Inferior parietal cortex (tissue), 1 donor: ENCODE measurements at regions not wholly inside any gene's neighbourhood (a gene's known extent, or its start where the extent isn't known, plus 50 kb on each side); places are given as distances from the start of the nearest gene placed in this dataset.

ENCODE experiments used
- DNase-seq: peaks from one replicate; pipeline ENCODE4 v3.0.0-alpha.2; 2016; ENCODE audit errors: extremely low spot score

DNA sequence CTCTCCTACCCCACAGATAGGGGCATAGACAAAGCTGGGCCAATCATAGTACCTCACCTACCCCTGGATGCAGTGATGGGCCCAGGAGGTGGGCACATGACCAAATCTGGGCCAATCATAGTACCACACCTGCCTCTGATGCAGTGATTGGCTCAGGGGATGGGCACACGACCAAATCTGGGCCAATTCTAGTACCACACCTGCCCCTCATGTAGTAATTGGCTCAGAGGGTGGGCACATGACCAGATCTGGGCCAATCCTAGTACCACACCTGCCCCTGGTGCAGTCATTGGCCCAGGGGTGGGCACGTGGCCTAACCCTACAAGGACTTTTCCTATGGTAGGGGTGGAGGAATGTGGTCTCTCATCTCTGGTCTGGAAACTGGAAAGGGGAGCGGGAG lies 56.9 kb upstream of the MEF2A start:
- DNase-seq: no peak

DNA sequence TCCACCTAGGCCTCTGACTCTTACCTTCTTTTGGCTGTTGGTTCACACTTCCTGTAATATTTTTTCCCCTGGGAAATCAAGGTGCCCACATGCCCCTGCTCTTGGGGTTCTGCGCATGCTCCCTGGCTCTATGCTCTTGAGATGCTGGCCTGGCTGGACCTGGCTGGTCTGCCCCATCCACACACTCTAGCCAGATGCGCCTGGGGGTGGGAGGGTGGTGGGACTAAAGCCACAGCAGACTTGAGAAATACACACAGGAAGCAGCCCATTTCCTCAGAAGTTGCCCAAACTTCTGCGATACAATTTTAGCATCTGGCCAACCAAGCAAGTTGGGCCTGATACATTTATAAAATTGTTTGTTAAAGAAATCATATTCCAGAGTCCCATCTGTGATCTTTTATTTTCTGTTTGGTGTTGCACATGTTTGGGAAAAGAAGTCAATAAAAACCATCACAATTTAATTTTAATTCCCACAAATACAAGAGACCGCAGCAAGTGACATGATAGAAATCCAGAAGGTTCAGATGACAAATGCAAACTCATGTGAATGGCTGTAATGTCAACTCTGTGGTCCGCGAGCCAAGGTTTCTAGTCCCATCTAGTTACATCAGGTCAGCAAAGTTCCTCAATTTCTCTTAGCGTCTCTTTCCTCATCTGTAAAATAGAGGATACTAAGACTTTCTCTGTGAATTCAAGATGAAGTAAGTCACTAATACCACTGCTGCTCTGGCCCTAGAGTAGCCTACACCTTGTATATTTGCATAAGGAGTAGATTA lies 55.9 kb upstream of the MEF2A start:
- no peak for DNase-seq

DNA sequence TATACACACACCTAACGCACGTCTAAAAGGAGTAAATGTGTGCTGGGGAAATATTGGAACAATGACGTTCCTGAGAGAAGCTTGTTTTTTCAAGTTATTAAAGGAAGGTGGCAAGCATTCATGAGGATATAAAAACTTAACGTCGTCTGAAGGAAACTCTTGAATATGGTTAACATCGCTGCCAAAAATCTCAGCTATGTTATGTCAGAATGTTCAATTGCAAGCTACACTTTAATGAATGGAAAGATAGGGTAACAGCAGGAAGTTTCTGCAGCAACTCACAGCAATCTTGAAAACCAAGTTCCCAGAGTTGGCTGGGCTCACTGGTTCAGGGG lies 54.3 kb upstream of the MEF2A start:
- DNase-seq: no peak

DNA sequence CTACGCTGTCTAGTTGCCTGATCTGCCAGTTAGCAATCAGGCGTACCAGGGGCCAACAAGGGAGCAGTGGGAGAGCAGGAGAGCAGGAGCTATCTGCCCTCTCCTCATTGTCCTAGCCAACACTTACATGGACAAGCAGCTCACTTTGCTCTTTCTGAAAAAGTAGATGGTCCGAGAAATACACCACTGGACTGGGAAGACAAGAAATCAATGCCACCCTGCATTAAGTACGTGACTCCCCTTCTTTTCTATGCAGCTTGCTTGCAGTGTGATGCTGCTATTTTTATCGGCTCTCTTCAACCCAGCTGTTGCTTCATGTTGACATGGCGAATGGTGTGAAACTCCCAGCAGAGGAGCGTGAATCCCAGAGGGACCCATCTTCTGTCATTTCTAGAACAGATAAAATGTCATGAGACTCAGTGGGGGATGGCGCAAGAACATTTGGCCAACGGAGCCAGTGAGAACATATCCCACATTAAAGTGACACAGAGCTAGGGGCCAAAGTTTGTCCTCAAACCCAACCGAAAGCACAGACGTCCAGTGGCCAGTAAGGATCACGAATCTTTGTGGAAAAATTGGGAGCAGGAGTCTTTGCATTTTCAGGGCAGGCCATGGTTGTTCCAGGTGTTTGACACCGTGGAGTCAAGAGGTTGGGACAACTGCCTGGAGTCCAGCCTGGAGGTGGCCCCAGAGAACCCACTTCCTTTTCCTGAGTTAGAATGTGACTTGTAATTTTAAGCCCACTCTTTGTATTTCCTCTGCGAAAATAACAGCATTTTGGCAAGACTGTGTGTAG lies 53.7 kb upstream of the MEF2A start:
- no peak for DNase-seq

DNA sequence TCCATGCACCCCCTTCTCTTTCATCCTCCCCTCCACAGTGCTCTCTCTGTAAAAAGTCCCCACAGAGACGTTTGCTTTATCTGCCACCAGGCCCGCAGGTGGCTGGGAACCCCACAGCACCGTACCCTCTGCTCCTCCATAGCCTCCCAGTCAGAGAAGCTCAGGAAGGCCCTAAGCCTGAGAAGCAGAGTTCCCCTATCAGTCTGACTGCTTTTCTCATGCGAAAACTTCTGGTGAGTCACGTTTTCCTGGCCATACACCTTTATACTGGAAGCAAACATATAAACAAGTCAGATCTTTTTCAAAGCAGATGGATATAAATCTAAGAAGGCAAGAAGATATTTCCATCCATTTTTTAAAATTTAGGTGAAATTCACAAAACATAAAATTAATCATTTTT lies 51.5 kb upstream of the MEF2A start:
- no peak for DNase-seq
